WTC11 (cell line): ENCODE measurements at regions not wholly inside any gene's neighbourhood (a gene's known extent, or its start where the extent isn't known, plus 50 kb on each side); places are given as distances from the start of the nearest gene placed in this dataset.

ENCODE experiments used
- CTCF ChIP-seq: fragments of 200-600 bp; IDR thresholded peaks from 2 replicates; pipeline ENCODE4 v1.8.0; 2022; ENCODE audit warnings: antibody characterized with exemption
- ELF4 ChIP-seq: sonication (generic); formaldehyde crosslinking; IDR thresholded peaks from 2 replicates; pipeline ENCODE4 v1.8.1; 2022; ENCODE audit warnings: low read depth, mild to moderate bottlenecking, moderate library complexity, missing genetic modification reagents
- JAZF1 ChIP-seq: fragments of 250-450 bp; sonication (Bioruptor Pico); IDR thresholded peaks from 2 replicates; pipeline ENCODE4 v1.9.0; 2021; ENCODE audit warnings: moderate library complexity, mild to moderate bottlenecking, inconsistent platforms
- NFE2L1 ChIP-seq: sonication (generic); formaldehyde crosslinking; IDR thresholded peaks from 2 replicates; pipeline ENCODE4 v1.8.1; 2023; ENCODE audit warnings: missing genetic modification reagents
- NR1H2 ChIP-seq: sonication (generic); formaldehyde crosslinking; IDR thresholded peaks from 2 replicates; pipeline ENCODE4 v1.9.0; 2021; ENCODE audit warnings: mild to moderate bottlenecking, moderate library complexity, missing genetic modification reagents
- TEAD4 ChIP-seq: sonication (generic); formaldehyde crosslinking; IDR thresholded peaks from 2 replicates; pipeline ENCODE4 v1.8.0; 2022; ENCODE audit warnings: mild to moderate bottlenecking, missing genetic modification reagents
- ZNF423 ChIP-seq: fragments of 250-450 bp; sonication (Bioruptor Pico); IDR thresholded peaks from 2 replicates; pipeline ENCODE4 v2.1.2; 2022; ENCODE audit warnings: mild to moderate bottlenecking, moderate library complexity
- TF ChIP-seq, protein P1 (sequence below): sonication (generic); formaldehyde crosslinking; conservative IDR thresholded peaks from 2 replicates; pipeline ENCODE4 v1.8.1; 2022; ENCODE audit warnings: mild to moderate bottlenecking, missing genetic modification reagents
- TF ChIP-seq, protein P2 (sequence below): sonication (generic); formaldehyde crosslinking; IDR thresholded peaks from 2 replicates; pipeline ENCODE4 v1.8.1; 2023; ENCODE audit warnings: mild to moderate bottlenecking, missing genetic modification reagents, moderate library complexity

GRCh38 chr5:57642698-57643097, 160.1 kb upstream of the ACTBL2 start:
- TF ChIP-seq CTCF (no peak), ZNF423 (CRISPR knock-in tag) (no peak), TEAD4 (CRISPR knock-in tag) (no peak), NFE2L1 (CRISPR knock-in tag) (no peak), NR1H2 (CRISPR knock-in tag) (no peak), ELF4 (CRISPR knock-in tag) (no peak), JAZF1 (CRISPR knock-in tag) (no peak)
- TF ChIP-seq, protein P1, sequence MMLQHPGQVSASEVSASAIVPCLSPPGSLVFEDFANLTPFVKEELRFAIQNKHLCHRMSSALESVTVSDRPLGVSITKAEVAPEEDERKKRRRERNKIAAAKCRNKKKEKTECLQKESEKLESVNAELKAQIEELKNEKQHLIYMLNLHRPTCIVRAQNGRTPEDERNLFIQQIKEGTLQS (CRISPR knock-in tag), result no peak
- TF ChIP-seq, protein P2, sequence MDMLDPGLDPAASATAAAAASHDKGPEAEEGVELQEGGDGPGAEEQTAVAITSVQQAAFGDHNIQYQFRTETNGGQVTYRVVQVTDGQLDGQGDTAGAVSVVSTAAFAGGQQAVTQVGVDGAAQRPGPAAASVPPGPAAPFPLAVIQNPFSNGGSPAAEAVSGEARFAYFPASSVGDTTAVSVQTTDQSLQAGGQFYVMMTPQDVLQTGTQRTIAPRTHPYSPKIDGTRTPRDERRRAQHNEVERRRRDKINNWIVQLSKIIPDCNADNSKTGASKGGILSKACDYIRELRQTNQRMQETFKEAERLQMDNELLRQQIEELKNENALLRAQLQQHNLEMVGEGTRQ (CRISPR knock-in tag), result no peak
